Glomerular visceral epithelial cell (primary cell): ENCODE measurements at regions not wholly inside any gene's neighbourhood (a gene's known extent, or its start where the extent isn't known, plus 50 kb on each side); places are given as distances from the start of the nearest gene placed in this dataset.
"Not testable (repeated sequence)": the region's sequence is repeated elsewhere in the genome, so short reads cannot be mapped to it uniquely, and the experiment has no call there.

Experiments
- DNase-seq: peaks from one replicate; pipeline ENCODE4 v3.0.0-alpha.2; 2016; ENCODE audit errors: extremely low spot score

GRCh38 chr5:82494942-82495341 lies 216.8 kb upstream of the RPS23 start:
- no peak for DNase-seq

DNA sequence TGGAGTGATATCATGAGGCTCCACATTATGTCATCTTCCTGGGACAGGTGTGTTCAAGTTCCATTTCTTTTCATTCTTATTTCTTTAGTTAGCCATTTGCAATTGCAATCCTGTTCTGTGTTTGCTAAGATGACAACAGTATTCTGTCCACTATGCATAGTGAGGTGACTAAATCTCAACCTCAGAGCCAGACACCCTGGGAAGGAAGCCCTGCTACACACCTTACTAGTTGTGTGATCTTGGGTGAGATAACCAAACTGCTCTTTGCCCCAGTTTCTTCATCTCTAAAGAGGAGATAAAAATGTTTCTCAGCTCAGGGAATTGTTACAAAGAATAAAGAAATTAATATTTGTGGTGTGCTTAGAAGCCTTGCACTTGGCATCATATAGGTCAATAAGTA lies 215.1 kb upstream of the RPS23 start:
- DNase-seq = no peak

GRCh38 chr5:82491397-82491796 lies 213.2 kb upstream of the RPS23 start:
- DNase-seq = no peak

DNA sequence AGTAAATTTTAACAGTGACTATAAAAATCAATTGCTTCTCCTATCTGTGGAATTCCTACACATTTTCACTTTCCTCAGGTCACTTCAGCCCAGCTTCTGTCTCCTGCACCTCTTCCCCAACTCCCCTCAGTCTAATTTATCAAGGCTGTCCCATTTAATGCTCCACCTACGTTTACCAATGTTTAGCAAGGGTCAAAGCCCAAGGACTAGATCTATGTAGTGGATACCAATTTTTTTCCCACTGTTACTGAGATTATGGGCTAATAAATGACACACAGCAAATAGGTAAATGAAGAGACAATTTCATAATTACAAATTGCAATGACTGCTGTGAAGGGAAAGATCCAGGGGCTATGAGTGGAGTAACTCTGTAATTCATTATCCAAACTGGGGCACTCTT lies 211.5 kb upstream of the RPS23 start:
- DNase-seq = no peak

- no peak for DNase-seq
Measured at GRCh38 chr5:82487131-82487530, 209.0 kb upstream of the RPS23 start.

DNA sequence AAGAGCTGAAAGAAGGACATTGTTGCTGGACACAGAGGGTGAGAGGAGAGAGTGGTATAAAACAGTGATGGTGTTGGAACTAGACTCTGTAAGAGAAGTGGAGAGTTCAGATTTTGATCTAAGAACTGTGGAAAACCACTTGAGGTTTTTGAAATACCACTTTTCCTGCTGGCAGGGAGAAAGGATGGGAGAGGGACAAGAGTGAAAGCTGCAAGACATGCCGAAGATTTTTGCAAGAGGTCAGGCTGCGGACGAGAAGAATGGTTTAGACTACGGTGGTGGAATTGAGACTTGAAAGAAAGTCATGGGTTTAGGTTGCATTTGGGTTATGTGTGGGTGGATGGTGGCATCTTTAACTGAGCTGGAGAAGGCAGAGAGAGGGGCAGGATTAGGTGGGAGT lies 202.2 kb upstream of the RPS23 start:
- no peak for DNase-seq

DNA sequence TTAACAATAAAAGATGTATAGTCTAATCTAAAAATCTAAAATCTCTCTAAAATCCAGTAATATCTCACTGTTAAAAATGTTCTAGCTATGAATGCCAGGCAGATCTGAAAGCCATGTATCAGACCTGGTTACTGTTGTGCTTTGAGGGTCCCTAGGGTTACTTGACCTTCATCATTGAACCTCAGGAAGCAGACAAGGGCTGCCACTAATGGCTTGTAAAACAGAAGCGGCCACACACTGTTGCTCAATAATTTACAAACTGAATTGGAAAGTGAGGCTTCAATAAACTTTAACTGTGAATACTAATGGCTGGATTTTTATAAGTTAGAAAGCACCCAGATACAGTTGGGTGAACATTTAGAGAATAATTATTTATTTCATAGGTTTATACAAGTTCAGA lies 198.0 kb upstream of the RPS23 start:
- no peak for DNase-seq

GRCh38 chr5:82473262-82473661 lies 195.1 kb upstream of the RPS23 start:
- DNase-seq = no peak

DNA sequence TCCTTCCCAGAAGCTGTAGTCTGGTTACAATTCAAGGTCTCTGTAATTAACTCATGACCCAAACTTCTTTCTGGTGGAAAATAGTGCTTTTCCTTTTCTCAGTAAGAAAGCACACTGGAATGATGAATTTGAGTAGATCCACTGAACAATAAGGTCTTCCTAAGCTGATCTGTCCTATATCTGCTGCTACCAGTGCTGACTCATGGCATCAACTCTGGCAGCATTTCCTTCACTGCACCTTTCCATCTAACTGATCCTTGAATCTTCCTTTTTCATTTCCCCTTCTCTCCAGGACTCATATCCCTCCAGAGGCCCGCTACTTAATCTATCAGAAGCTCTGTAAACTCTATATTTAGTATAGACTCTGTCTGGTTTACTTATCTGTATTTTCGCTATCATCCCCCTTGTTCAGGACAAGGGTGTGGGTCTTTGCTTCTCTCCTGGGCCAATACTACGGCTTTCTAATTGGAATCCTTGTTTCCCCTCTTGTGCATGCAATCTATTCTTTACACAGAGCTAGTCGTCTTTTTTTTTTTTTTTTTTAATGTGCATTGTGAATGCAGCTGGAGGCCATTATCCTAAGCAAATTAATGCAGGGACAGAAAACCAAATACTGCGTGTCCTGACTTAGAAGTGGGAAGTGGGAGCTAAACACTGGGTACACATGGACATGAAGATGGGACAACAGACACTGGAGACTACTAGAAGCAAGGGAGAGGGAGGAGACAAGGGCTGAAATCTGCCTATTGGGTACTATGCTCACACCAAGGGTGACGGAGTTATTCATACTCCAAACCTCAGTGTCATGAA lies 192.2 kb upstream of the RPS23 start:
- no peak for DNase-seq

DNA sequence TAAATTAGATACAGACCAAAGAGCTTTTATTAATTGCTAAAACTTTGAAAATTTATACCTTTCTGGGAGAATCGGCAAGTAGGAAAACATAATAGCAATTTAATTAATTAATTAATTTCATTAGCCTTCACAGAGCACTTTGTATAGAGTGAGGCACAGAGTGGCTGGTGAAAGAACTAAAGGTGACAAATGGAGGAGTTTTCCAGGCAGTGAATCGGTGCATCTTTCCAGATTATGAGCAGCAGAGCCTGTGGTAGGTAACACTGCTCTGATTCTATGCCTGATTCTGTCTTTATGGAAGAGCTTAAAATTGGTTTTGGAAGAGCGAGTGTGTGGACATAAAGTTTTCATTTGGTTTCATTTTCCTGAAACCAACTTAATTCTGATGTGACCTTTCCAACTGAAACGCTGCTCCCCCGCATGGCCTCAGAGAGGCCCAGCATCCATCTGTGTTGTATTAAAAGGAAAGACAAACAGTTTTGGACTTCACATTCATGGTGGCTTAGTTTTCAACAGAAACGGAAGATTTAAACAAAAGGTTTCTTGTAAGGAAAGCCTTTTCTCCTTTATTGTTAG lies 188.9 kb upstream of the RPS23 start:
- DNase-seq = no peak

DNA sequence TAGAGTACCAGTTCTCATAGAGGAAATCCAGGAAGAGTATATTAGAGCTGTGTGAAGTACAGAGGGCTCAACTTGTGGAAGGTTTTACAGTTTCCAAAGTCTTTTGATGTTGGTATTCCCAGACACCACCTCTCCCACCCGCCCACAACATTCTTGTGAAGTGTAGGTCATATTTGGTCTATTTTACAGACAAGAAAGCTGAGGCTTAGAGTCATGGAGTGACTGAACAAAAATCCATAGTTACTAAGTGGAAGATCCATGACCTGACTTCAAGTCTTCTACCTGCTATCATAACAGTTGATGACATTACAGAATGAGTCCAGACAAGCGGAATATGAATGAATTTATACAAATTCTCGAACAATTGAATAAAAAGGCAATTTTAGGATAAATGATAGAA lies 187.1 kb upstream of the RPS23 start:
- DNase-seq = no peak

GRCh38 chr5:82459626-82460025 lies 181.5 kb upstream of the RPS23 start:
- DNase-seq = no peak

DNA sequence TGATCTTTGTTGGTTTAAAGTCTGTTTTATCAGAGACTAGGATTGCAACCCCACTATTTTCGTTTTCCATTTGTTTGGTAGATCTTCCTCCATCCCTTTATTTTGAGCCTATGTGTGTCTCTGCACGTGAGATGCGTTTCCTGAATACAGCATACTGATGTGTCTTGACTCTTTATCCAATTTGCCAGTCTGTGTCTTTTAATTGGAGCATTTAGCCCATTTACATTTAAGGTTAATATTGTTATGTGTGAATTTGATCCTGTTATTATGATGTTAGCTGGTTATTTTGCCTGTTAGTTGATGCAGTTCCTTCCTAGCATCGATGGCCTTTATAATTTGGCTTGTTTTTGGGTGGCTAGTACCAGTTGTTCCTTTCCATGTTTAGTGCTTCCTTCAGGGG lies 177.2 kb upstream of the RPS23 start:
- not testable (repeated sequence) for DNase-seq

DNA sequence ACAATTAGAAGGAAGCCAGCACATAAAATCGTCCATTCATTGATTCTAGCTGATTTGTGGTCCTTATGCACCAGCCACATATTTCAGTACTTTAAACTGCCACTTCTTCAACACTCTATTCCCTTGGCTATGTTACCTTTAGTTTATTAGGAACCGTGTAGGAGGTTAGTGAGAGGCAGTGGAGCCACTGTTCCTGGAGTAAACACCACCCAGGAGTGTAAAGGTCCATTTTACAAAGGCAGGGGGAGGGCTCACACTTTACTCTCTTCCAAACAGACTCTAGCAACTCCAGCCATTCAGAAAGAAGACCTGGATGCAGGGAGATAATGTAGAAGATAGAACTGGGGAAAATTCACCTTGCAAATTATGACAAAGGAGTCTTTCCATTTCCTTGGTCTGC lies 170.2 kb upstream of the RPS23 start:
- no peak for DNase-seq

- no peak for DNase-seq
Measured at GRCh38 chr5:82447913-82448312, 169.8 kb upstream of the RPS23 start.

DNA sequence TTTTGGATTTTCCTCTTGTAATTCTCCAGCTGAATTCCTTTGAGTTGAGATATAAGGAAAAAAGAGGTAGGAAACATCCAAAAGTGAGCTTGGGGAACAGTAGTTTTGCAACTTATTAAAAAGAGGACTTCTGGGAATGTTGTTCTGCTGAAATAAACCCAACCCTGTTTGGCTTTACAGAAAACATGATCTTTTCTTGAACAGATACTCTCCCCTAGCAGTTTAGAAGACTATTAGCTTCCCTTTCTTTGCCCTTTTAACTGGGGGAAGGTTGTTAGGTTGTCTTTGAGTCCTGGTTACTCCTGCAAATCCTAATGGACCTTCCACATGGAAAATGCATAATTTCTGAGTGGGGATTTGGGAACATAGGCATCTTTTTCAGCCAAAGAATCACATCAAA lies 168.7 kb upstream of the RPS23 start:
- no peak for DNase-seq

GRCh38 chr5:82445726-82446335 lies 167.7 kb upstream of the RPS23 start:
- no peak for DNase-seq

DNA sequence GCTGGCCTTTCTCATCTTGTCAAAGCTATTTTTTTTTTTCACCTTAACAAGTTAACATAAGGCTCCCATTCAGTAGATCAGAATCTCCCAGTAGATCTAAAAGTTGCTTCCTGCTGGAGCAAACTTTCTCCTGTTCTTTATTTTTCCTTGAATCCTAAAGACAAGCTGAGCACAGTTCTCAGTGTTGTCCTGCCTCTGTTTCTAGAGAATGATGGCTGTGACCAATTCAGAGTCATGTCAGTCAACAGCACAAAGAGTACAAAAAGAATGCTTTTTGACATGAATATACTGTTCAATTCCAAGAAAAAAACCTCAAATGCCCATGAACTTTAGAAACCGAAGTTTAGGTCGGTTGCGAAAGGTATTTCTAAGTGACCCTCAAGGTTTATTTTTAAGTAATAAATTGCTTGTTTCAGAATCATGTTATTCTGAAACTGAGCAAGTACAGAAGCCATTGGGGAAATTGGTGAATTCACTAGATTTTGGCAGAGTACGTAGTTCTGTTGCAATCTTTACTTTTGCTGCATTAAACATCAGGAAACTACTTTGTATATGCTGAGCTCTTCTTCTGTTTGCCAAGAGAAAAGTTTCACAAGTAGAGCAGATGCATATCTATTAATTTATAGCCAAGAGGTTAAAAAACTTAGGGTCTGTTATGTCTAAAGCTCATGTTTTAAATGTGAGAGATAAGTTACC lies 161.7 kb upstream of the RPS23 start:
- DNase-seq = no peak

DNA sequence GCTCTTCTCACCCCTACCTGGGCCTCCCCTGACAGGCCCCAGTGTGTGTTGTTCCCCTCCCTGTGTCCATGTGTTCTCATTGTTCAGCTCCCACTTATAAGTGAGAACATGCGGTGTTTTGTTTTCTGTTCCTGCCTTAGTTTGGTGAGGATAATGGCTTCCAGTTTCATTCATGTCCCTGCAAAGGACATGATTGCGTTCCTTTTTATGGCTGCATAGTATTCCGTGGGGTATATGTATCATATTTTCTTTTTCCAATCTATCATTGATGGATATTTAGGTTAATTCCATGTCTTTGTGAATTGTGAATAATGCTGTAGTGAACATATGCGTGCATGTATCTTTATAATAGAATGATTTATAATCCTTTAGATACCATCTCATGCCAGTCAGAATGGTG lies 159.4 kb upstream of the RPS23 start:
- DNase-seq = not testable (repeated sequence)

DNA sequence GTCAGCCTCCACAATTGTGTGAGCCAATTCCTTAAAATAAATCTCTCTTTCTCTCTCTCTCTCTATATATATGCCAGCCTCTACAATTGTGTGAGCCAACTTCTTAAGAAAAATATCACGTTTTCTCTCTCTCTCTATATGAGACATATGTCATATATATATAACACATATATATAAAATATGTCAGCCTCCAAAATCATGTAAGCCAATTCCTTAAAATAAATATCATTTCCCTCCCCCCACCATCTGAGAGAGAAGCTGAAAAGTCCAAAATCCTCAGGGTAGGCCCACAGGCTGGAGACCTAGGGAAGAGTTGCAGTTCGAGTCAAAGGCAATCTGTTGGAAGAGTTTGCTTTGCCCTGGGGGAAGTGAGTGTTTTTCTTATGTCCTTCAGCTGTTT lies 158.1 kb upstream of the RPS23 start:
- DNase-seq = no peak

- DNase-seq = not testable (repeated sequence)
Measured at GRCh38 chr5:82434696-82435660, 156.8 kb upstream of the RPS23 start.
